Transverse colon (tissue), 4 donors: ENCODE measurements at regions not wholly inside any gene's neighbourhood (a gene's known extent, or its start where the extent isn't known, plus 50 kb on each side); places are given as distances from the start of the nearest gene placed in this dataset.

Source experiments
- DNase-seq: peaks from one replicate; pipeline ENCODE4 v3.0.0-alpha.2; 2019
- H3K27ac ChIP-seq, 4 donors: fragments of 200-600 bp; sonication (generic); 2 replicates each; pipeline ENCODE4 v1.5.1; 2016 to 2018; ENCODE audit warnings: inconsistent platforms in 4 of 4
- H3K27me3 ChIP-seq: fragments of 200-600 bp; sonication (generic); 2 replicates; pipeline ENCODE4 v1.5.1; 2017; ENCODE audit warnings: inconsistent platforms
- H3K36me3 ChIP-seq, 4 donors: fragments of 200-600 bp; sonication (generic); 2 replicates each; pipeline ENCODE4 v1.5.1; 2017 to 2019; ENCODE audit warnings: inconsistent platforms in 4 of 4
- H3K4me1 ChIP-seq, 4 donors: fragments of 200-600 bp; sonication (generic); 2 replicates each; pipeline ENCODE4 v1.5.1; 2017 to 2020; ENCODE audit warnings: inconsistent platforms in 4 of 4
- H3K4me3 ChIP-seq, 4 donors: fragments of 200-600 bp; sonication (generic); 1 replicate in 1 of 4; 2 replicates in 3 of 4; pipeline versions ENCODE4 v1.5.1 to v1.6.1; 2017 to 2019; ENCODE audit warnings: inconsistent platforms in 4 of 4
- H3K9me3 ChIP-seq, 2 donors: fragments of 200-600 bp; sonication (generic); 2 replicates each; pipeline ENCODE4 v1.5.1; 2017 to 2019; ENCODE audit warnings: inconsistent platforms in 2 of 2
- CTCF ChIP-seq, 5 experiments: fragments of 200-600 bp in 3 of 5; fragments of 450-650 bp in 2 of 5; sonication (generic) in 3 of 5; IDR thresholded peaks; 1 replicate in 2 of 5; 2 replicates in 3 of 5; pipeline ENCODE4 v1.5.1; 2016 to 2017; ENCODE audit warnings: antibody characterized with exemption in 5 of 5, inconsistent platforms in 3 of 5, mild to moderate bottlenecking in 2 of 5, moderate library complexity in 1 of 5
- EP300 ChIP-seq: sonication (generic); formaldehyde crosslinking; IDR thresholded peaks from one replicate; pipeline ENCODE4 v1.6.1; 2017; ENCODE audit warnings: antibody characterized with exemption, low read depth
- POLR2A ChIP-seq: fragments of 450-650 bp; IDR thresholded peaks from one replicate; pipeline ENCODE4 v1.6.1; 2016; ENCODE audit warnings: antibody characterized with exemption, mild to moderate bottlenecking, moderate library complexity
- POLR2AphosphoS5 ChIP-seq, 3 donors: sonication (generic); formaldehyde crosslinking; IDR thresholded peaks; one replicate each; pipeline ENCODE4 v1.6.1; 2016; ENCODE audit warnings: antibody characterized with exemption in 3 of 3
- WGBS, 2 donors: methylation state at CpG; one replicate each; pipeline ENCODE4 v1.1.5; 2018; ENCODE audit warnings: low coverage in 1 of 2; 5-methylcytosine and 5-hydroxymethylcytosine counted together
- in situ Hi-C, 4 donors: fragments of 200-750 bp; cut with MboI; loops; one replicate each; pipeline versions ENCODE4 v1.15.0 to v1.15.1; 2017; ENCODE audit warnings: low sequenced_read_pairs in 3 of 4, low pct_ligation_motif_present in 1 of 4, low pct_unique_long_range_greater_than_20kb in 1 of 4
- intact Hi-C: fragments of 100-400 bp; cut with DNase I; formaldehyde crosslinking; loops from one replicate; pipeline ENCODE4 v1.15.1; 2023; ENCODE audit warnings: low total_unique reads

GRCh38 chr16:86823888-86824671 is 245.7 kb downstream of the FOXL1 start:
- intact Hi-C loops = no loop called here
- 84 to 86% methylated on average over 11 to 22 of the region's 22 CpGs for WGBS, 2 donors

GRCh38 chr16:86824751-86825296 is 246.5 kb downstream of the FOXL1 start:
- intact Hi-C loops = no loop called here
- no peak overlapping the region for H3K4me3 ChIP-seq
- in situ Hi-C loops = no loop called here
- no peaks in the 10 kb centered on the region for H3K4me1 ChIP-seq
- WGBS, 2 donors = 49% methylated on average over 18 of the region's 18 CpGs; no CpG with 5 or more reads in 1 of the 2 donors
- H3K27me3 ChIP-seq = peaks cover 63% of the 10 kb centered on the region
- no peak for DNase-seq
- H3K9me3 ChIP-seq = no peaks in the 10 kb centered on the region
- no peaks in the 10 kb centered on the region for H3K36me3 ChIP-seq
- no peak for TF ChIP-seq POLR2AphosphoS5 (IDR thresholded peaks at IDR 0.05)
- no peak for TF ChIP-seq CTCF (IDR thresholded peaks at IDR 0.05)
- no peak for TF ChIP-seq POLR2A
- no peak for TF ChIP-seq EP300
- H3K27ac ChIP-seq = no peak overlapping the region

More at GRCh38 chr16:86823888-86824671, 245.7 kb downstream of the FOXL1 start:
- Histone ChIP-seq H3K4me3 (no peak overlapping the region), H3K27me3 (peaks cover 68% of the 10 kb centered on the region), H3K27ac (no peak overlapping the region), H3K9me3 (no peaks in the 10 kb centered on the region), H3K4me1 (no peaks in the 10 kb centered on the region), H3K36me3 (no peaks in the 10 kb centered on the region)
- in situ Hi-C loops = no loop called here
- no peak for TF ChIP-seq EP300
- no peak for TF ChIP-seq POLR2AphosphoS5 (IDR thresholded peaks at IDR 0.05)
- no peak for TF ChIP-seq POLR2A
- TF ChIP-seq CTCF (IDR thresholded peaks at IDR 0.05) = no peak
- no peak for DNase-seq

GRCh38 chr16:86825631-86826030 is 247.3 kb downstream of the FOXL1 start:
- peaks cover 57% of the 10 kb centered on the region for H3K27me3 ChIP-seq
- no peaks in the 10 kb centered on the region for H3K9me3 ChIP-seq
- WGBS, 2 donors = 71 to 80% methylated on average over 3 to 4 of the region's 4 CpGs
- no peak overlapping the region for H3K4me3 ChIP-seq
- no peaks in the 10 kb centered on the region for H3K4me1 ChIP-seq
- intact Hi-C loops = no loop called here
- in situ Hi-C loops = no loop called here
- H3K27ac ChIP-seq = no peak overlapping the region
- no peaks in the 10 kb centered on the region for H3K36me3 ChIP-seq
- TF ChIP-seq POLR2AphosphoS5 (IDR thresholded peaks at IDR 0.05) (no peak), EP300 (no peak), POLR2A (no peak), CTCF (IDR thresholded peaks at IDR 0.05) (no peak)
- DNase-seq = no peak

- in situ Hi-C loops = no loop called here
- Histone ChIP-seq H3K27me3 (peaks cover 58% of the 10 kb centered on the region), H3K36me3 (no peaks in the 10 kb centered on the region)
Measured at GRCh38 chr16:86826941-86827340, 248.6 kb downstream of the FOXL1 start.

More at GRCh38 chr16:86826941-86827340, 248.6 kb downstream of the FOXL1 start:
- no peak overlapping the region for H3K4me3 ChIP-seq
- no peaks in the 10 kb centered on the region for H3K9me3 ChIP-seq
- TF ChIP-seq POLR2AphosphoS5 (IDR thresholded peaks at IDR 0.05) (no peak), CTCF (IDR thresholded peaks at IDR 0.05) (no peak), EP300 (no peak), POLR2A (no peak)
- no peak for DNase-seq
- WGBS, 2 donors = 37% methylated on average over 14 of the region's 14 CpGs; no CpG with 5 or more reads in 1 of the 2 donors
- no peak overlapping the region for H3K27ac ChIP-seq
- intact Hi-C loops = no loop called here
- H3K4me1 ChIP-seq = no peaks in the 10 kb centered on the region
